ENCODE measurements at regions not wholly inside any gene's neighbourhood (a gene's known extent, or its start where the extent isn't known, plus 50 kb on each side); places are given as distances from the start of the nearest gene placed in this dataset.

- no peak overlapping the region for H3K4me3 ChIP-seq (replicated peaks; ENCODE audit: low read depth, low read length)
- TF ChIP-seq, protein P1, sequence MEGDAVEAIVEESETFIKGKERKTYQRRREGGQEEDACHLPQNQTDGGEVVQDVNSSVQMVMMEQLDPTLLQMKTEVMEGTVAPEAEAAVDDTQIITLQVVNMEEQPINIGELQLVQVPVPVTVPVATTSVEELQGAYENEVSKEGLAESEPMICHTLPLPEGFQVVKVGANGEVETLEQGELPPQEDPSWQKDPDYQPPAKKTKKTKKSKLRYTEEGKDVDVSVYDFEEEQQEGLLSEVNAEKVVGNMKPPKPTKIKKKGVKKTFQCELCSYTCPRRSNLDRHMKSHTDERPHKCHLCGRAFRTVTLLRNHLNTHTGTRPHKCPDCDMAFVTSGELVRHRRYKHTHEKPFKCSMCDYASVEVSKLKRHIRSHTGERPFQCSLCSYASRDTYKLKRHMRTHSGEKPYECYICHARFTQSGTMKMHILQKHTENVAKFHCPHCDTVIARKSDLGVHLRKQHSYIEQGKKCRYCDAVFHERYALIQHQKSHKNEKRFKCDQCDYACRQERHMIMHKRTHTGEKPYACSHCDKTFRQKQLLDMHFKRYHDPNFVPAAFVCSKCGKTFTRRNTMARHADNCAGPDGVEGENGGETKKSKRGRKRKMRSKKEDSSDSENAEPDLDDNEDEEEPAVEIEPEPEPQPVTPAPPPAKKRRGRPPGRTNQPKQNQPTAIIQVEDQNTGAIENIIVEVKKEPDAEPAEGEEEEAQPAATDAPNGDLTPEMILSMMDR (IDR thresholded peaks at IDR 0.05; ENCODE audit: low read depth, low read length, missing control alignments), result no peak
- DNase-seq (ENCODE audit: extremely low read depth, low read depth), result no peak
Measured at GRCh38 chr9:87280421-87280820, 217.2 kb upstream of the DAPK1 start.

DNA sequence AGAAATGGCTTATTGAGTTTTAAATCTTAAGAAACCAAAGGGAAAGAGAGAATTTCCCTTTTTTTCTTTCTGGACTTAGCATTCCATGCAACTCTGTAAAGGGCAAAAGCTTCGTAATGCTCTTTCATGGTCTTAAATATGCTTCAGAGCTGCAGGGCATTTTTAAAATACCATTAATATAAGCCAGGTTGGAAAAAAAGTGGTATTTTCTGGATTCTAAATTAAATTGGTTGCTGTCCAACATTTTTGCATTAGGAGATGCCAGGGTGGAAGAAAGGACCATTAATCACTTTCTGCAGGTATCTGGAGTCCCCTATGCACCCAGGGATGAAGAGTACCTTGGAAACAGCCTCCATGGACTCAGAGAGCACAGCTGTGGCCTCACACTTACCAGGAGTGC lies 215.1 kb upstream of the DAPK1 start:
- H3K4me3 ChIP-seq (replicated peaks; ENCODE audit: low read depth, low read length), result no peak overlapping the region
- TF ChIP-seq, protein P1 (IDR thresholded peaks at IDR 0.05; ENCODE audit: low read depth, low read length, missing control alignments), result no peak
- DNase-seq (ENCODE audit: extremely low read depth, low read depth), result no peak

DNA sequence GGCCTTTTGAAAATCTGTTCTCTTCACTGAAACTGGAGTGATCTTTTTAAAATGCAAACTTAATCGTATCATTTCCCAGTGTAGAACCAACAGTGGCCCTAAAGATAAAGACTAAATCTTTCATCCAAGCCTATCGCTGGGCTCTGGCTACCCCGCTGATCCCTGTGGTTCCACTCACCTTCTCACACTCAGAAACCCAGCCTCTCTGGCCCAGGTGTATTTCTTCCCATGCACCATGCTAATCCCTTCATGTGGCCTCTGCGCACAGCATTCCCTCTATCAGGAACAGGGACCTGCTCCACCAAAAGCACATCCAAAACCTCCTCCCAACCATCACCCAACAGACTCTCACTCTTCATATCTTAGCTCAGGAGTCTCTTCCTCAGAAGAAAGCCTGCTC lies 214.1 kb upstream of the DAPK1 start:
- no peak overlapping the region for H3K4me3 ChIP-seq (replicated peaks; ENCODE audit: low read depth, low read length)
- TF ChIP-seq, protein P1 (IDR thresholded peaks at IDR 0.05; ENCODE audit: low read depth, low read length, missing control alignments), result no peak
- no peak for DNase-seq (ENCODE audit: extremely low read depth, low read depth)

DNA sequence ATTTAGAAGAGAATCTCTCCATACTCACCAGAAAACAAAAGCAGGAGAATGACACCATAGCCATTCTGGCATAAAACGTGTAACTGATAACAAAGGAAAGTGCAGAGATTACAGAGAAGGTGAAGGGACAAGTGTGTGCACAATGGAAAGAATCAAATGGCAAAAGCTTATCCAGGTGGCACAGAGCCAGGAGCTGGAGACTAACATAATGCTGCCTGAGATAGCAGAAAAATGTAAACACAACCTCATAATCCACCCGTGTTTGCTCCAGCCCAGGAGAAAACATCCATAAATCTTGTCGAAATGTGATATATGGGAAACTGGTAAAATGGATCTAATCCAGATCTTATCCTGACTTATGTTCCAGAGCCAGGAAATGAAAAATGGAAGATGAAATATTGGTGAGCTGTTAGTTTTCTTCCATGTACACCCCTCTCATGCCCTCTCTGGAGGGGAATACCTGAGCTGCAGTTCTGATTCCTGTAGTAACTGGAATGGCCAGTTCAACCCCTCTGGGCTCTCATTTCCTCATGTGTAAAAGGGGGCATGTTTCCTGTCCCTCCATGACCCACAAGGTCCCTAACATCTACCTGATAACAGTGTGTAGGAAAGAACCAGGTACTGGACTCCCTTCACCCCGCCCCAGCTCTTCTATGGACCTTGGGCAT lies 212.3 kb upstream of the DAPK1 start:
- no peak overlapping the region for H3K4me3 ChIP-seq (replicated peaks; ENCODE audit: low read depth, low read length)
- TF ChIP-seq, protein P1 (IDR thresholded peaks at IDR 0.05; ENCODE audit: low read depth, low read length, missing control alignments), result no peak
- DNase-seq (ENCODE audit: extremely low read depth, low read depth), result no peak

GRCh38 chr9:87286506-87286905 lies 211.2 kb upstream of the DAPK1 start:
- TF ChIP-seq, protein P1 (IDR thresholded peaks at IDR 0.05; ENCODE audit: low read depth, low read length, missing control alignments), result no peak
- no peak overlapping the region for H3K4me3 ChIP-seq (replicated peaks; ENCODE audit: low read depth, low read length)
- DNase-seq (ENCODE audit: extremely low read depth, low read depth), result no peak

- TF ChIP-seq, protein P1 (IDR thresholded peaks at IDR 0.05; ENCODE audit: low read depth, low read length, missing control alignments), result peak; percentile 44
- no peak for DNase-seq (ENCODE audit: extremely low read depth, low read depth)
- no peak overlapping the region for H3K4me3 ChIP-seq (replicated peaks; ENCODE audit: low read depth, low read length)
Measured at GRCh38 chr9:87290241-87291052, 207.2 kb upstream of the DAPK1 start.

Data from HFF-Myc (cell line).